ENCODE measurements at regions not wholly inside any gene's neighbourhood (a gene's known extent, or its start where the extent isn't known, plus 50 kb on each side); places are given as distances from the start of the nearest gene placed in this dataset.
"Not testable (repeated sequence)": the region's sequence is repeated elsewhere in the genome, so short reads cannot be mapped to it uniquely, and the experiment has no call there.

GRCh38 chr2:189231719-189232323 lies 52.3 kb upstream of the COL5A2 start:
- intact Hi-C loops (cut with DNase I, micrococcal nuclease), result no loop called here
- ATAC-seq (no peak), DNase-seq (no peak)

DNA sequence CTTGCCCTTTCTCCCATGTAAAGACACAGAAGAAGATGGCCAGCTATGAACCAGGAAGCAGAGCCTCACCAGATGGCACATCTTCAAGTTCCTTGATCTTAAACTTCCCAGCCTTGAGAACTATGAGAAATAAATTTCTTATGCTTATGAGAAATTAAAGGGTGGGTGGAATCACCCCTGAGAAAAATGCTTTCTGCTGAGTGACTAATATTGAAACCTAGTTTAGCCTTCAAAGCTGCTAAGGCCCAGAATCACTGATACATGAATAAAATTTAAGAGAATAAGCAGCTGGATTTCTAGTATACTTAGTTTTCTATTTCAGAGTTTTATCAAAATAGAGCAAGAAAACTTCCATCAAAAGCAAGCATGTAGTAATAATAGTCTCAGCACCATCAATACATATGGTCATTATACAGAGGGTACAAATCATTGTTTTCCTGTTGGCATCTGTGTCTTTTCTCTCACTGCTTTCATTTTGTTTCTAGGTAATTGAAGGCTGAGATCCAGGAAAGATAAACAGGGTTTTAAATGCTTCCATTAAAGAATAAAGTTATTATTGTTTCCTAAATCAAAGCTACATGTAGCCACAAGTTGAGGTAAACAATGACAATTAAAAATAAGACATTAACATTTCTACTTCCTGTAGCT lies 53.3 kb upstream of the COL5A2 start:
- intact Hi-C loops (cut with DNase I, micrococcal nuclease), result no loop called here
- DNase-seq, result no peak
- no peak for ATAC-seq

GRCh38 chr2:189233527-189233926 lies 54.0 kb upstream of the COL5A2 start:
- intact Hi-C loops (cut with DNase I, micrococcal nuclease), result no loop called here
- DNase-seq (no peak), ATAC-seq (no peak)

DNA sequence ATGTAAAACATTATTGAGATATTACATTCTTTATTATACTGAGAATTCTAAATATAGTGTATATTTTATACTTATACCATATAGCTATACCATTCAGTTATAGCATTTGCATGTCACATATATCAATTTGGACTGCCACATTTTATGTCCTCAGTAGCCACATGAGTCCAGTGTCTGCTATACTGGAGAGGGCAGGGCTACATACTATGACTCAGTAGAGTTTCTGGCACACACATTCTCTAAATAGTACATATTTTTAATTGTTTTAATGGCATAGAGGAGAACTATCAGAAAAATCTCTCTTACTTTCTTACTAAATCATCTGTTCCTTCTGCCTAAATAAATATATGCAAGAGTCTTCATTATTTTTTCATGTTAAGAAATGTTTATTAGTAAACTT lies 55.4 kb upstream of the COL5A2 start:
- no peak for DNase-seq

GRCh38 chr2:189236066-189236465 lies 56.5 kb upstream of the COL5A2 start:
- DNase-seq (no peak), ATAC-seq (no peak)
- intact Hi-C loops (cut with DNase I, micrococcal nuclease), result no loop called here

More for the DNA sequence above, 55.4 kb upstream of the COL5A2 start:
- intact Hi-C loops (cut with DNase I, micrococcal nuclease), result no loop called here
- ATAC-seq, result no peak

- intact Hi-C loops (cut with DNase I, micrococcal nuclease), result no loop called here
- DNase-seq, result no peak
- no peak for ATAC-seq
These were observed 59.3 kb upstream of the COL5A2 start for GRCh38 chr2:189238903-189239302.

GRCh38 chr2:189243843-189244242 lies 64.3 kb upstream of the COL5A2 start:
- DNase-seq; ATAC-seq; intact Hi-C loops (cut with DNase I, micrococcal nuclease): not testable (repeated sequence)

- DNase-seq (no peak), ATAC-seq (no peak)
- intact Hi-C loops (cut with DNase I, micrococcal nuclease), result no loop called here
These were observed 67.7 kb upstream of the COL5A2 start for GRCh38 chr2:189247276-189247675.

DNA sequence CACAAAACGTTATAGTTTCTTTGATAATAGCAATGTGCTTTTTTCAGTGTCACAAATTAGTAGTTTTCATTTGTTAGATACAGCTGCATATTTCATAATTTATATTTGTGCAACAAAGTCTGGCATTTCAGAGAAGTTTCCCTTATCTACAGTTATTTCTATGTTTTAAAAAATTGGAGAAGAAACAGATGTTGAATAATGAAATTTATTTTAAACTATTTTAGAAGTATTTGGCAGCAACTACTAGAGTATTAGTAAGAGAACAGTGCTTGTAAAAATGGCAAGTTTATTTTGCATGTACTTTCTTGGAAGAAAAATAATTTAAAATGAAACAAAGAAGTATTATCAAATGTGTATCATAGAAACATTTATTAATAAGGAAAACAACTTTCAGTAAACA lies 68.6 kb upstream of the COL5A2 start:
- no peak for DNase-seq
- ATAC-seq, result no peak
- intact Hi-C loops (cut with DNase I, micrococcal nuclease), result no loop called here

DNA sequence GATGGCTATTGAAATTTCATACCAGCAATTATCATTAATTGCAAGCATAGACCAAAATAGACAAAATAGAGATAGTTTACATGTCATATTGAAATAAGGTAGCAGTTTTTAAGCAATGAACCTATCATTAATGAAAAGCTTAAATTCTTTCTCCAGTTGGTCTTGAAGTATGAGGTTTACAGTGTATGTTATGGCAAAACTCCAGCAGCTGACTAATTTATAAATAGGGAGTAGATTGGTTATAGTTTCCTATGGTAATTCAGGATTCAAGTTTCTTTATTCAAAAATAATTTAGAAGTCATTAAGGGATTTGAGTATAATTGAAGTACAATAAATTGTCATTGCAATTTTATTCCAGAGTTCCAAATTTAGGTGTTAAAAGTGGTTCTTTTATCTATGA lies 69.6 kb upstream of the COL5A2 start:
- no peak for DNase-seq
- intact Hi-C loops (cut with DNase I, micrococcal nuclease), result no loop called here
- ATAC-seq, result no peak

DNA sequence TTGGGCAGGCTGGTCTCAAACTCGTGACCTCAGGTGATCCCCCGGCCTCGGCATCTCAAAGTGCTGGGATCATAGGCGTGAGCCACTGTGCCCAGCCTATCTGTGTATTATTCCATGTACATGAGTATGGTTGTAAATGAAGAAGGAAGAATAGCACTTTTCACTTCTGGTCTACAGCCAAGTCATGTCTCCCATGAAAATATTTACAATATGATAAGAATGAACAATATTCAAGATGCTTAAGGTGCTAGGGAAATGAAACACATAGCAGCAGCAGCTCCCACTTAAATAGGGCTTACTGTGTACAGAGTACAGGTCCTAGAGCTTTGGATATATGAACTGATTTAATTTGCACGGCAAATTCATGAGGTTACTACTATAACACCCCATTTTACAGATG lies 70.3 kb upstream of the COL5A2 start:
- DNase-seq, result peak in 1 of 2 donors; percentile 5
- intact Hi-C loops (cut with DNase I, micrococcal nuclease), result no loop called here
- ATAC-seq, result peak; percentile 86

DNA sequence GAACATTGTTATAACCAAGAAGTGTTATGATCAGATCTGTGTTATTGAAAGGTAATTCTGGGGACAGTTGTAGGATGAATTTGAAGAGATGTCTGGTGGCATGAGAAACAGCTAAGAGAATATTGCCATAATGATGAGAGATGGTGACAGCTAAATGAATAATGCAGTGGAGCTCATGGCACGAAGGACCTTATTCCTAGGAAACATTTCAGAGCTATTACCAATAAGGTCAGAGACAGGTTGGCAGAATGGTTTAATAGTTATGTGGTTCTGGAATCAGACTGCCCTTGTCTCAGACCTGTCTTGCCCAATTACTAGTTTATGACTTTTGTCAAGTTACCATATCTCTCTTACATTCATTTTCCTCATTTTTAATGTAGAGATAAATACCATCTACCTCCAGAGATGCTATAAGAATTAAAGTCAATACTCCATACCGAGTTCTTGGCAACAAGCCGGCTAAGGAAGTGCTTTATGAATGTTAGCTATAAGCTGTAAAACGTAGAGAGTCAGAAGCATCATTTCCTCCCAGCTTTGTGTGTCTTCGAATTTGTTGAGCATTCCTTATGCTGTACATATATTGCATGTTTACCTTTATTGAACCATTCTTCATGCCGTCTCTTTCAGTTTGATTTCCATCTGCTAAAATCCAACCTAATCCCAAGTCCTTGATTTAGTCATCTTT lies 73.6 kb upstream of the COL5A2 start:
- intact Hi-C loops (cut with DNase I, micrococcal nuclease), result no loop called here
- ATAC-seq, result peak; percentile 67
- DNase-seq, result peak in 1 of 2 donors; percentile 38

DNA sequence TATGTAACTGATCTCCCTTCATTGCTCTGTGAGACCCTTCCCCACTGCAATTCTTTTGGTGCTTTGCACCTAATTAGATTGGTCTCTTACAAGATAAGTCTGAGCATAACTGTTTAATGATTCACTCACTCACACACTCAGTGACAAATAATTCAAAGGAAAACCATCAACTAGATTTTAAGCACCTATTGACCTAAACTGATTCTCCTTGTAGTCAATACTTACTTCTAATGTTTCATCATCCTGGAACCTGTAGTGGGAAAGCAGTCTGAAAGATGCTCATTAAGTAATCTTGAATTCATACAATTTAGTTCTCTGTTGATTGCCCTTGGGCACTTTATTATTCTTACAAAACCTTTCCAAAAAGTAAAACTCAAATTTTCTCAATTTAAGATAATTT lies 74.3 kb upstream of the COL5A2 start:
- intact Hi-C loops (cut with DNase I, micrococcal nuclease), result no loop called here
- ATAC-seq (no peak), DNase-seq (no peak)

DNA sequence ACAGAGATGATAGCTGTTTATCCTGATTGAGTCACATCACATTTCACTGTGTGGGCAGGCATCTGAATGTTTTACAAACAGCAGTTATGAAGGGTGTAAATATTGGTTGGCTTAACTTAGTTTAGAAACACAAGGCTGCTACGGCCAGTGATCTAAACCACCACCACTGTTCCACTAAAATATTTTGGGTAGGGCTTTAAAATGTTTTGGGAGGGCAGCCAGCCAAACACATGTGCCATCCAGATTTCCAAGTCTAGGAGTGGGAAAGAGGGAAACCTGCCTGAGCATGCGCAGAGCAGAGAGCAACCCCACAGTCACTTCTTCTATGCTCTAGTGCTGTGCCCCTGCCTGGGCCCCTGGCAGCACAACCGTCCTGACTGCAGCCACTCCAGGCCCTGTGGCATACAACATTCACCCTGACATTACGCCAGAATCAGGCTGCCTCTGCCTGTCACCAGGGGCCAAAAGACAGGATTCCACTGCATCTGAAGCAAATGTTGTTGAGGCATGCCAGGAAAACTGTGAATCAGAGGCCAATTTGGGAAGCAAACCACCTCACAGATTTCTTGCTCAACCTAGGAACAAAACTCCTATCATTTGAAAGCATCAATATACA lies 74.8 kb upstream of the COL5A2 start:
- no peak for ATAC-seq
- DNase-seq, result peak; percentile 3 to 24
- intact Hi-C loops (cut with DNase I, micrococcal nuclease), result no loop called here

DNA sequence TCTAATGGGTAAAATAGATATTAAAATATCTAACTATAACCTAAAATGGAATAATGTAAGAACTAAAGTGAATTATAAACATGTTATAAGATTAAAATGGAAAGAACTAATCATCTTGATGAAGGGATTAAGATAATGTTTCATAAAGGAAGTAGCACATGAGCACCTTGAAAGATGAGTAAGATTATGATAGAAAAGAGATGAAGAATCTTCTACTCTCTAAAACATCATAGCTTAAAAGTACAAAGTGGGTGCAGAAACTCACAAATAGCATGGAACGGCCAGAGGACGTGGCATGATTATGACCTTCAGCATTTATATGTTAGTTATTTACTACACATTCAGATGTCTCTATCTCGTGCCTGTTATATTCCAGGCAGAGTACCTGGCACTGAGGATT lies 76.2 kb upstream of the COL5A2 start:
- DNase-seq, result no peak
- intact Hi-C loops (cut with DNase I, micrococcal nuclease), result no loop called here
- ATAC-seq, result no peak

GRCh38 chr2:189258616-189259365 lies 79.2 kb upstream of the COL5A2 start:
- intact Hi-C loops (cut with DNase I, micrococcal nuclease), result no loop called here
- ATAC-seq (no peak), DNase-seq (no peak)

GRCh38 chr2:189260361-189260814 lies 80.8 kb upstream of the COL5A2 start:
- ATAC-seq (no peak), DNase-seq (no peak)
- intact Hi-C loops (cut with DNase I, micrococcal nuclease), result no loop called here

DNA sequence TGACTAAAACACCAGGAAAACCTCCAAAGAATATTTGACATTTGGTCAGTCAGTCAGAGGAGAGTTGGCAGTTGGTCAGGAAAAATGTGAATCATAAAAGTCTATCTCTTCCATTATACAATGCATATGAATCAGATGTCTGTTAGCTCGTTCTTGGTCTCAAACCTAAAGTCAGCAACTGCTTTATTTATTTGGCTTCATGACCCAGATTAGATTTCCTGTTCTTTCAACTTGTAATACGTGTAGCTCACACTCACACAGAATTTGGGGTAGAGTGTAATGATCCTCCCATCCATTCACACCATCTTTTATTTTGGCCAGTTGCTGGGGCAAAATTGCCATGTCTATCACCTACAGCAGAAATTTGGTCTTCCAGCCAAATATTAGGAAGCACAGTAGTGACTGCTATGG lies 81.9 kb upstream of the COL5A2 start:
- intact Hi-C loops (cut with DNase I, micrococcal nuclease), result no loop called here
- DNase-seq (no peak), ATAC-seq (no peak)

GRCh38 chr2:189261916-189262315 lies 82.4 kb upstream of the COL5A2 start:
- ATAC-seq (no peak), DNase-seq (no peak)
- intact Hi-C loops (cut with DNase I, micrococcal nuclease), result no loop called here

All from left colon (tissue), 2 donors.